HG02588 (cell line): ENCODE measurements at regions not wholly inside any gene's neighbourhood (a gene's known extent, or its start where the extent isn't known, plus 50 kb on each side); places are given as distances from the start of the nearest gene placed in this dataset.

Source experiments
- ATAC-seq: cut with Tn5 transposase; IDR thresholded peaks from one replicate; pipeline ENCODE4 v1.9.1; 2021; ENCODE audit warnings: mild to moderate bottlenecking, moderate library complexity; ENCODE audit not compliant: unreplicated experiment

- ATAC-seq, result no peak
These were observed 1094.4 kb upstream of the MAP3K7 start for GRCh38 chr6:91681296-91681695.

GRCh38 chr6:91678679-91679446 lies 1092.0 kb upstream of the MAP3K7 start:
- no peak for ATAC-seq

- no peak for ATAC-seq
These were observed 1085.3 kb upstream of the MAP3K7 start for GRCh38 chr6:91672201-91672600.

GRCh38 chr6:91669871-91670268 lies 1083.0 kb upstream of the MAP3K7 start:
- ATAC-seq, result no peak

- ATAC-seq, result no peak
These were observed 1082.4 kb upstream of the MAP3K7 start for GRCh38 chr6:91669154-91669870.

GRCh38 chr6:91667596-91667995 lies 1080.7 kb upstream of the MAP3K7 start:
- ATAC-seq, result no peak

GRCh38 chr6:91664327-91664959 lies 1077.6 kb upstream of the MAP3K7 start:
- no peak for ATAC-seq

- no peak for ATAC-seq
These were observed 1074.0 kb upstream of the MAP3K7 start for GRCh38 chr6:91660893-91661292.

GRCh38 chr6:91659891-91660290 lies 1073.0 kb upstream of the MAP3K7 start:
- no peak for ATAC-seq

GRCh38 chr6:91654793-91655192 lies 1067.9 kb upstream of the MAP3K7 start:
- no peak for ATAC-seq

GRCh38 chr6:91654357-91654756 lies 1067.5 kb upstream of the MAP3K7 start:
- ATAC-seq, result no peak

GRCh38 chr6:91653895-91654294 lies 1067.0 kb upstream of the MAP3K7 start:
- ATAC-seq, result no peak

GRCh38 chr6:91653076-91653723 lies 1066.3 kb upstream of the MAP3K7 start:
- no peak for ATAC-seq

- no peak for ATAC-seq
These were observed 1059.8 kb upstream of the MAP3K7 start for GRCh38 chr6:91646649-91647048.

GRCh38 chr6:91645811-91646210 lies 1058.9 kb upstream of the MAP3K7 start:
- no peak for ATAC-seq

- no peak for ATAC-seq
These were observed 1050.3 kb upstream of the MAP3K7 start for GRCh38 chr6:91637217-91637616.

- no peak for ATAC-seq
These were observed 1047.9 kb upstream of the MAP3K7 start for GRCh38 chr6:91634791-91635190.

- no peak for ATAC-seq
These were observed 1046.7 kb upstream of the MAP3K7 start for GRCh38 chr6:91633374-91634111.

- no peak for ATAC-seq
These were observed 1045.4 kb upstream of the MAP3K7 start for GRCh38 chr6:91632308-91632707.

GRCh38 chr6:91631227-91631626 lies 1044.4 kb upstream of the MAP3K7 start:
- ATAC-seq, result no peak

- no peak for ATAC-seq
These were observed 1040.0 kb upstream of the MAP3K7 start for GRCh38 chr6:91626911-91627310.
